Spleen (tissue), 11 donors: ENCODE measurements at regions not wholly inside any gene's neighbourhood (a gene's known extent, or its start where the extent isn't known, plus 50 kb on each side); places are given as distances from the start of the nearest gene placed in this dataset.

Source experiments
- DNase-seq: peaks from one replicate; pipeline ENCODE4 v3.0.0-alpha.2; 2020
- H3K27ac ChIP-seq, 8 donors: fragments of 200-600 bp; sonication (generic) in 7 of 8; 1 replicate in 4 of 8; 2 replicates in 4 of 8; pipeline versions ENCODE4 v1.5.0 to v1.8.0; 2016 to 2021; ENCODE audit warnings: inconsistent platforms in 4 of 8, mild to moderate bottlenecking in 4 of 8, moderate library complexity in 1 of 8
- H3K27me3 ChIP-seq, 7 donors: fragments of 200-600 bp; sonication (generic) in 6 of 7; replicated peaks in 1 of 7; 1 replicate in 4 of 7; 2 replicates in 3 of 7; pipeline versions ENCODE4 v1.5.0 to v1.8.0; 2016 to 2021; ENCODE audit warnings: inconsistent platforms in 3 of 7, mild to moderate bottlenecking in 1 of 7
- H3K36me3 ChIP-seq, 6 donors: fragments of 200-600 bp; sonication (generic) in 5 of 6; 1 replicate in 4 of 6; 2 replicates in 2 of 6; pipeline versions ENCODE4 v1.5.0 to v1.8.0; 2016 to 2021; ENCODE audit warnings: inconsistent platforms in 2 of 6
- H3K4me1 ChIP-seq, 6 donors: fragments of 200-600 bp; sonication (generic) in 5 of 6; 1 replicate in 3 of 6; 2 replicates in 3 of 6; pipeline versions ENCODE4 v1.5.0 to v1.8.0; 2016 to 2021; ENCODE audit warnings: inconsistent platforms in 3 of 6
- H3K4me3 ChIP-seq, 8 donors: fragments of 200-600 bp; sonication (generic) in 7 of 8; 1 replicate in 4 of 8; 2 replicates in 4 of 8; pipeline versions ENCODE4 v1.5.0 to v1.8.0; 2016 to 2021; ENCODE audit warnings: inconsistent platforms in 4 of 8, mild to moderate bottlenecking in 4 of 8, moderate library complexity in 2 of 8
- H3K9me3 ChIP-seq, 8 donors: fragments of 200-600 bp; sonication (generic) in 7 of 8; 1 replicate in 4 of 8; 2 replicates in 4 of 8; pipeline versions ENCODE4 v1.5.0 to v1.8.0; 2016 to 2021; ENCODE audit warnings: inconsistent platforms in 4 of 8
- POLR2A ChIP-seq, 3 donors: fragments of 450-650 bp; IDR thresholded peaks; one replicate each; pipeline ENCODE4 v1.5.1; 2017; ENCODE audit warnings: antibody characterized with exemption in 3 of 3, mild to moderate bottlenecking in 1 of 3
- POLR2AphosphoS5 ChIP-seq, 3 donors: sonication (generic); formaldehyde crosslinking; IDR thresholded peaks; one replicate each; pipeline ENCODE4 v1.5.1; 2017; ENCODE audit warnings: antibody characterized with exemption in 3 of 3
- WGBS, 5 donors: extraction: QIAGEN DNeasy Blood & Tissue Kit in 3 of 5; methylation state at CpG; one replicate each; pipeline versions ENCODE4 v1.1.5 to v1.1.7; 2013 to 2018; 5-methylcytosine and 5-hydroxymethylcytosine counted together
- intact Hi-C: fragments of 100-400 bp; cut with DNase I; formaldehyde crosslinking; loops from one replicate; pipeline ENCODE4 v1.15.0; 2023; ENCODE audit warnings: low total_unique reads
- TF ChIP-seq, protein P1 (sequence below), 11 experiments: fragments of 200-600 bp in 7 of 11; fragments of 450-650 bp in 4 of 11; sonication (generic) in 4 of 11; IDR thresholded peaks in 8 of 11; conservative IDR thresholded peaks in 3 of 11; 1 replicate in 7 of 11; 2 replicates in 4 of 11; pipeline versions ENCODE4 v1.4.0 to v1.8.0; 2016 to 2021; ENCODE audit warnings: antibody characterized with exemption in 11 of 11, inconsistent platforms in 4 of 11, mild to moderate bottlenecking in 1 of 11
- donor health status: healthy with polysubstance abuse.
- donor health status: DM: no; HTN: no; CAD: no; lungs with moderate emphysema.
- donor health status: DM: no; HTN: no; CAD: no.
- donor health status: Bipolar disorder and iron deficiency.
- donor health status: healthy.
- donor health status: DM: no; HTN: no; CAD: no.
- donor health status: DM: yes; HTN: yes; CAD: no.

DNA sequence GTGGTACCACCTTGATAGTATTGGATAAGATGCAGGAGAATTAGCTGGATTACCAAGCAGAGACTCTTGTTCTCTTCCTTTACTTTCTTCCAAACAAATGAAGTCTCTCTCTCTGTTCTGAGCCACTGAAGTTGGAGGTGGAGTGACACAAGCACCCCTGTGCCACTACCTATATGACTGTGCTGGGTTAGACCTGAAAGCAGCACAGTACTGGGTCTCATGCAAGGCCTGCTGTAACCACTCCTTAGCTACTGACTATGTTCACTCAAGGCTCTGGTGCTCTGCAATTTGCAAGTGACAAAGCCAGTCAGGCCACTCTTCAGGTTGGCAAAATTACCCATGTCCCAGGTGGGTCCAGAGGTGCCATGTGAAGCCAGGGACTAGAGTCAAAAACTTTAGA is 389.6 kb upstream of the MAOA start:
- no peaks in the 10 kb centered on the region for H3K4me1 ChIP-seq
- intact Hi-C loops: no loop called here
- H3K27ac ChIP-seq: no peak overlapping the region
- peaks cover 0 to 3% (median 0%) of the 10 kb centered on the region in 8 donors for H3K9me3 ChIP-seq
- no peaks in the 10 kb centered on the region for H3K36me3 ChIP-seq
- TF ChIP-seq POLR2A (IDR thresholded peaks at IDR 0.05): no peak
- TF ChIP-seq, protein P1, sequence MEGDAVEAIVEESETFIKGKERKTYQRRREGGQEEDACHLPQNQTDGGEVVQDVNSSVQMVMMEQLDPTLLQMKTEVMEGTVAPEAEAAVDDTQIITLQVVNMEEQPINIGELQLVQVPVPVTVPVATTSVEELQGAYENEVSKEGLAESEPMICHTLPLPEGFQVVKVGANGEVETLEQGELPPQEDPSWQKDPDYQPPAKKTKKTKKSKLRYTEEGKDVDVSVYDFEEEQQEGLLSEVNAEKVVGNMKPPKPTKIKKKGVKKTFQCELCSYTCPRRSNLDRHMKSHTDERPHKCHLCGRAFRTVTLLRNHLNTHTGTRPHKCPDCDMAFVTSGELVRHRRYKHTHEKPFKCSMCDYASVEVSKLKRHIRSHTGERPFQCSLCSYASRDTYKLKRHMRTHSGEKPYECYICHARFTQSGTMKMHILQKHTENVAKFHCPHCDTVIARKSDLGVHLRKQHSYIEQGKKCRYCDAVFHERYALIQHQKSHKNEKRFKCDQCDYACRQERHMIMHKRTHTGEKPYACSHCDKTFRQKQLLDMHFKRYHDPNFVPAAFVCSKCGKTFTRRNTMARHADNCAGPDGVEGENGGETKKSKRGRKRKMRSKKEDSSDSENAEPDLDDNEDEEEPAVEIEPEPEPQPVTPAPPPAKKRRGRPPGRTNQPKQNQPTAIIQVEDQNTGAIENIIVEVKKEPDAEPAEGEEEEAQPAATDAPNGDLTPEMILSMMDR (IDR thresholded peaks at IDR 0.05 in 8 of 11, conservative IDR thresholded peaks at IDR 0.05 in 3 of 11): no peak
- DNase-seq: no peak
- no peaks in the 10 kb centered on the region for H3K27me3 ChIP-seq
- no peak overlapping the region for H3K4me3 ChIP-seq

DNA sequence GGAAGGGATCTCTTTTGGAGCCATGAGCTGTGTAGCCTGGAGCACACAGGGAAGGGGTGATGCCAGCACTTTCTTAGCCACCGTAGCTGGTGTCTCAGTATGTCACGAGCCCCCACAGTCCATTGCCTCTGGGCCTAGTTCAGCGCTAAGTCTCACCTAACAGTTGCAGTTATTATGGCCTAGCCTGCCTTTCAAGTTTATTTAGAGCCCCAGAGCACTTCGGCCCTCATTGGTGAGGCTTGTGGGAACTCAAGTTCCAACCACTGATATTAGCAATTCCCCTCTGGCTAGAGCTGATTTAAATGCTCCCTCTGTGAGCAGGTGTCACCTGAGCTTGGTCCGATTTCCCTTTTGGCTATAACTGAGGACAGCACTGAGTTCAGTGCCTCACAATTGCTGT is 388.4 kb upstream of the MAOA start:
- Histone ChIP-seq H3K4me3 (no peak overlapping the region), H3K36me3 (no peaks in the 10 kb centered on the region), H3K4me1 (no peaks in the 10 kb centered on the region), H3K27me3 (no peaks in the 10 kb centered on the region), H3K9me3 (peaks cover 0 to 3% (median 0%) of the 10 kb centered on the region in 8 donors), H3K27ac (no peak overlapping the region)
- intact Hi-C loops: no loop called here
- no peak for DNase-seq
- 80 to 100% (median 91%) methylated on average over 2 to 5 of the region's 5 CpGs for WGBS, 5 donors
- TF ChIP-seq POLR2AphosphoS5 (IDR thresholded peaks at IDR 0.05) (no peak), POLR2A (IDR thresholded peaks at IDR 0.05) (no peak)
- TF ChIP-seq, protein P1 (IDR thresholded peaks at IDR 0.05 in 8 of 11, conservative IDR thresholded peaks at IDR 0.05 in 3 of 11): no peak

- intact Hi-C loops: no loop called here
- no peaks in the 10 kb centered on the region for H3K36me3 ChIP-seq
- no peak overlapping the region for H3K27ac ChIP-seq
- peaks cover 0 to 3% (median 0%) of the 10 kb centered on the region in 8 donors for H3K9me3 ChIP-seq
- H3K4me3 ChIP-seq: no peak overlapping the region
- DNase-seq: no peak
- H3K27me3 ChIP-seq: no peaks in the 10 kb centered on the region
- no peaks in the 10 kb centered on the region for H3K4me1 ChIP-seq
- TF ChIP-seq, protein P1 (IDR thresholded peaks at IDR 0.05 in 8 of 11, conservative IDR thresholded peaks at IDR 0.05 in 3 of 11): no peak
- TF ChIP-seq POLR2A (IDR thresholded peaks at IDR 0.05) (no peak), POLR2AphosphoS5 (IDR thresholded peaks at IDR 0.05) (no peak)
Measured at GRCh38 chrX:43269201-43269600, 386.9 kb upstream of the MAOA start.

DNA sequence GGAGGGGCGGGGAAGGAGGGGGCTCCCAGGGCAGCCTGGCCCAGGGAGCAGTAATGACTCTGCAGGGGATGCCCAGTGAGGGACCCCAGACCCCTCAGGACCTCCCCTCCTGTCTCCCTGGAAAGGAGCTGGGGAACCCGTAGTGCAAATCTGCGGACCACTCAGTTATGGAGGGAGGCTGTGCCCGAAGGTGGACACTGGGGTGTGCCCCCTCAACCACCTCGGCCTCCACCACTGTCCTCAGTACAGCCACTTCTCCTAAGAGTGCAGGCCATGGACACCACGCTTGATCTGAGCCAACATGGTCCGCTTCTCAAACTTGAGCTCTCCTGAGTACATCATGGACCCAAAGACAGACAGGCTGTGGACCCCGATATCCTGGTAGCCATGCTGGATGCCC is 378.2 kb upstream of the MAOA start:
- Histone ChIP-seq H3K27ac (no peak overlapping the region), H3K36me3 (no peaks in the 10 kb centered on the region), H3K9me3 (peaks cover 0 to 25% (median 1%) of the 10 kb centered on the region in 8 donors), H3K4me3 (no peak overlapping the region), H3K27me3 (no peaks in the 10 kb centered on the region), H3K4me1 (no peaks in the 10 kb centered on the region)
- intact Hi-C loops: no loop called here
- WGBS, 5 donors: 90 to 97% (median 92%) methylated on average over 6 to 8 of the region's 8 CpGs; no CpG with 5 or more reads in 1 of the 5 donors
- no peak for DNase-seq
- no peak for TF ChIP-seq POLR2A (IDR thresholded peaks at IDR 0.05)
- TF ChIP-seq, protein P1 (IDR thresholded peaks at IDR 0.05 in 8 of 11, conservative IDR thresholded peaks at IDR 0.05 in 3 of 11): no peak
- TF ChIP-seq POLR2AphosphoS5 (IDR thresholded peaks at IDR 0.05): no peak
